SK-N-SH treated with all-trans-retinoic acid at 6 μM for 48 hours (cell line): ENCODE measurements at regions not wholly inside any gene's neighbourhood (a gene's known extent, or its start where the extent isn't known, plus 50 kb on each side); places are given as distances from the start of the nearest gene placed in this dataset.

ENCODE experiments used
- ATAC-seq: fragments of 200-7000 bp; cut with Tn5 transposase; 3 replicates; pipeline ENCODE4 v1.9.1; 2020; ENCODE audit warnings: mild to moderate bottlenecking, moderate library complexity
- ARNTL ChIP-seq: fragments of 450-650 bp; formaldehyde crosslinking; IDR thresholded peaks from 2 replicates; pipeline ENCODE4 v1.5.0; 2020; ENCODE audit warnings: low read depth, mild to moderate bottlenecking, moderate library complexity, borderline replicate concordance
- BACH2 ChIP-seq: fragments of 250-450 bp; sonication (Bioruptor Pico); IDR thresholded peaks from 2 replicates; pipeline ENCODE4 v1.9.0; 2021; ENCODE audit warnings: mild to moderate bottlenecking, borderline replicate concordance
- CSDC2 ChIP-seq: fragments of 250-450 bp; sonication (Bioruptor Pico); IDR thresholded peaks from 2 replicates; pipeline ENCODE4 v1.5.0; 2020; ENCODE audit warnings: mild to moderate bottlenecking, moderate library complexity
- CSRNP3 ChIP-seq: fragments of 250-450 bp; sonication (Bioruptor Pico); IDR thresholded peaks from 2 replicates; pipeline ENCODE4 v1.5.1; 2021; ENCODE audit warnings: mild to moderate bottlenecking, moderate library complexity
- ESRRG ChIP-seq: fragments of 250-450 bp; sonication (Bioruptor Pico); IDR thresholded peaks from 2 replicates; pipeline ENCODE4 v1.6.1; 2021; ENCODE audit warnings: mild to moderate bottlenecking
- GLIS3 ChIP-seq: fragments of 250-450 bp; sonication (Bioruptor Pico); IDR thresholded peaks from 2 replicates; pipeline ENCODE4 v1.5.0; 2020; ENCODE audit warnings: mild to moderate bottlenecking, moderate library complexity
- ISL1 ChIP-seq: fragments of 250-450 bp; sonication (Bioruptor Pico); IDR thresholded peaks from 2 replicates; pipeline ENCODE4 v2.1.2; 2022; ENCODE audit warnings: mild to moderate bottlenecking, moderate library complexity
- OSR1 ChIP-seq: fragments of 250-450 bp; sonication (Bioruptor Pico); IDR thresholded peaks from 2 replicates; pipeline ENCODE4 v1.8.0; 2022; ENCODE audit warnings: moderate library complexity, mild to moderate bottlenecking, inconsistent platforms
- POU6F1 ChIP-seq: fragments of 250-450 bp; sonication (Bioruptor Pico); IDR thresholded peaks from 2 replicates; pipeline ENCODE4 v1.8.0; 2021; ENCODE audit warnings: low read depth, mild to moderate bottlenecking, moderate library complexity, borderline replicate concordance
- PPARA ChIP-seq: fragments of 250-450 bp; sonication (Bioruptor Pico); IDR thresholded peaks from 2 replicates; pipeline ENCODE4 v1.5.0; 2020; ENCODE audit warnings: mild to moderate bottlenecking, borderline replicate concordance
- RARB ChIP-seq: fragments of 250-450 bp; sonication (Bioruptor Pico); IDR thresholded peaks from 2 replicates; pipeline ENCODE4 v1.8.0; 2021; ENCODE audit warnings: mild to moderate bottlenecking, moderate library complexity
- SNAI2 ChIP-seq: fragments of 250-450 bp; sonication (Bioruptor Pico); IDR thresholded peaks from 2 replicates; pipeline ENCODE4 v1.5.0; 2020; ENCODE audit warnings: mild to moderate bottlenecking, moderate library complexity
- TOX ChIP-seq: fragments of 250-450 bp; sonication (Bioruptor Pico); IDR thresholded peaks from 2 replicates; pipeline ENCODE4 v1.8.0; 2021; ENCODE audit warnings: mild to moderate bottlenecking, moderate library complexity, borderline replicate concordance
- ZC3H10 ChIP-seq: fragments of 250-450 bp; sonication (Bioruptor Pico); IDR thresholded peaks from 2 replicates; pipeline ENCODE4 v1.5.1; 2021; ENCODE audit warnings: mild to moderate bottlenecking, moderate library complexity
- ZFP3 ChIP-seq: fragments of 250-450 bp; sonication (Bioruptor Pico); IDR thresholded peaks from 2 replicates; pipeline ENCODE4 v1.5.0; 2020; ENCODE audit warnings: mild to moderate bottlenecking, moderate library complexity
- ZFP30 ChIP-seq: fragments of 450-650 bp; formaldehyde crosslinking; IDR thresholded peaks from 2 replicates; pipeline ENCODE4 v1.5.0; 2022; ENCODE audit warnings: mild to moderate bottlenecking, moderate library complexity
- ZNF565 ChIP-seq: fragments of 450-650 bp; formaldehyde crosslinking; conservative IDR thresholded peaks from 2 replicates; pipeline ENCODE4 v1.5.0; 2020; ENCODE audit warnings: low read depth, mild to moderate bottlenecking, moderate library complexity
- ZNF70 ChIP-seq: fragments of 450-650 bp; formaldehyde crosslinking; IDR thresholded peaks from 2 replicates; pipeline ENCODE4 v1.5.0; 2020; ENCODE audit warnings: mild to moderate bottlenecking, moderate library complexity
- ZNF8 ChIP-seq: fragments of 450-650 bp; formaldehyde crosslinking; IDR thresholded peaks from 2 replicates; pipeline ENCODE4 v1.5.0; 2020; ENCODE audit warnings: mild to moderate bottlenecking, moderate library complexity
- TF ChIP-seq, protein P1 (sequence below): fragments of 250-450 bp; sonication (Bioruptor Pico); IDR thresholded peaks from 2 replicates; pipeline ENCODE4 v1.5.0; 2020; ENCODE audit warnings: mild to moderate bottlenecking, moderate library complexity
- TF ChIP-seq, protein P2 (sequence below): fragments of 250-450 bp; sonication (Bioruptor Pico); IDR thresholded peaks from 2 replicates; pipeline ENCODE4 v1.8.0; 2020; ENCODE audit warnings: mild to moderate bottlenecking, moderate library complexity, borderline replicate concordance

GRCh38 chr9:20291201-20291600 is 331.1 kb downstream of the MLLT3 start:
- TF ChIP-seq BACH2, result no peak
- TF ChIP-seq RARB (CRISPR knock-in tag), result no peak
- no peak for TF ChIP-seq ISL1 (CRISPR knock-in tag)
- TF ChIP-seq, protein P1, sequence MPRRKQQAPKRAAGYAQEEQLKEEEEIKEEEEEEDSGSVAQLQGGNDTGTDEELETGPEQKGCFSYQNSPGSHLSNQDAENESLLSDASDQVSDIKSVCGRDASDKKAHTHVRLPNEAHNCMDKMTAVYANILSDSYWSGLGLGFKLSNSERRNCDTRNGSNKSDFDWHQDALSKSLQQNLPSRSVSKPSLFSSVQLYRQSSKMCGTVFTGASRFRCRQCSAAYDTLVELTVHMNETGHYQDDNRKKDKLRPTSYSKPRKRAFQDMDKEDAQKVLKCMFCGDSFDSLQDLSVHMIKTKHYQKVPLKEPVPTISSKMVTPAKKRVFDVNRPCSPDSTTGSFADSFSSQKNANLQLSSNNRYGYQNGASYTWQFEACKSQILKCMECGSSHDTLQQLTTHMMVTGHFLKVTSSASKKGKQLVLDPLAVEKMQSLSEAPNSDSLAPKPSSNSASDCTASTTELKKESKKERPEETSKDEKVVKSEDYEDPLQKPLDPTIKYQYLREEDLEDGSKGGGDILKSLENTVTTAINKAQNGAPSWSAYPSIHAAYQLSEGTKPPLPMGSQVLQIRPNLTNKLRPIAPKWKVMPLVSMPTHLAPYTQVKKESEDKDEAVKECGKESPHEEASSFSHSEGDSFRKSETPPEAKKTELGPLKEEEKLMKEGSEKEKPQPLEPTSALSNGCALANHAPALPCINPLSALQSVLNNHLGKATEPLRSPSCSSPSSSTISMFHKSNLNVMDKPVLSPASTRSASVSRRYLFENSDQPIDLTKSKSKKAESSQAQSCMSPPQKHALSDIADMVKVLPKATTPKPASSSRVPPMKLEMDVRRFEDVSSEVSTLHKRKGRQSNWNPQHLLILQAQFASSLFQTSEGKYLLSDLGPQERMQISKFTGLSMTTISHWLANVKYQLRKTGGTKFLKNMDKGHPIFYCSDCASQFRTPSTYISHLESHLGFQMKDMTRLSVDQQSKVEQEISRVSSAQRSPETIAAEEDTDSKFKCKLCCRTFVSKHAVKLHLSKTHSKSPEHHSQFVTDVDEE, result no peak
- no peak for TF ChIP-seq POU6F1 (CRISPR knock-in tag)
- no peak for TF ChIP-seq TOX (CRISPR knock-in tag)
- no peak for TF ChIP-seq ZFP30
- ATAC-seq, result no peak

DNA sequence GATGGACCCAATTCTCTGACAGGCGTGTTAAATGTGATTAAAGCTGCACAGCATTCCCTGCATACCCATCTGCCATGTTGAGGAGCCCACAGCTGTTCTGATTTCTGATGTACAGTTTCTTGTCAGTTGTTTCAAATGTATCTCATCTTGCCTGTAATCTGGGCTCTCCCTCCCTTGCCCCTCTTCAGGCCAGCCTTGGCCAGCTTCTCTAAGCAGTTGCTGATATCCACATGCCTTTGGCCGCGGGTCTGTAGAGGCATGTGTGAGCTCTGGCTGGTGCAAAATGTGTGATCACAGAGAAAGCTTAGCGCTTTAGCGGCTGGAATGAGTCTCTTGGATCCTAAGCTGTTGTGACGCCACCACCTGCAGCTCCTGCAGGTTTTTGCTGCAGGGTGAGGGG is 332.0 kb downstream of the MLLT3 start:
- TF ChIP-seq RARB (CRISPR knock-in tag), result no peak
- TF ChIP-seq ESRRG (CRISPR knock-in tag), result no peak
- no peak for TF ChIP-seq ARNTL
- no peak for TF ChIP-seq ZNF565
- no peak for TF ChIP-seq SNAI2
- TF ChIP-seq CSDC2 (CRISPR knock-in tag), result no peak
- no peak for TF ChIP-seq OSR1 (CRISPR knock-in tag)
- no peak for TF ChIP-seq ZNF8 (CRISPR knock-in tag)
- no peak for TF ChIP-seq ZNF70
- TF ChIP-seq PPARA (CRISPR knock-in tag), result no peak
- TF ChIP-seq BACH2, result no peak
- no peak for TF ChIP-seq CSRNP3 (CRISPR knock-in tag)
- TF ChIP-seq, all 23 proteins: peak for 0
- no peak for ATAC-seq

- ATAC-seq, result no peak
- no peak for TF ChIP-seq ZNF70
- no peak for TF ChIP-seq ZFP3 (CRISPR knock-in tag)
- TF ChIP-seq ZNF8 (CRISPR knock-in tag), result no peak
- no peak for TF ChIP-seq SNAI2
- TF ChIP-seq POU6F1 (CRISPR knock-in tag), result no peak
- no peak for TF ChIP-seq BACH2
- no peak for TF ChIP-seq ESRRG (CRISPR knock-in tag)
- TF ChIP-seq, protein P2, sequence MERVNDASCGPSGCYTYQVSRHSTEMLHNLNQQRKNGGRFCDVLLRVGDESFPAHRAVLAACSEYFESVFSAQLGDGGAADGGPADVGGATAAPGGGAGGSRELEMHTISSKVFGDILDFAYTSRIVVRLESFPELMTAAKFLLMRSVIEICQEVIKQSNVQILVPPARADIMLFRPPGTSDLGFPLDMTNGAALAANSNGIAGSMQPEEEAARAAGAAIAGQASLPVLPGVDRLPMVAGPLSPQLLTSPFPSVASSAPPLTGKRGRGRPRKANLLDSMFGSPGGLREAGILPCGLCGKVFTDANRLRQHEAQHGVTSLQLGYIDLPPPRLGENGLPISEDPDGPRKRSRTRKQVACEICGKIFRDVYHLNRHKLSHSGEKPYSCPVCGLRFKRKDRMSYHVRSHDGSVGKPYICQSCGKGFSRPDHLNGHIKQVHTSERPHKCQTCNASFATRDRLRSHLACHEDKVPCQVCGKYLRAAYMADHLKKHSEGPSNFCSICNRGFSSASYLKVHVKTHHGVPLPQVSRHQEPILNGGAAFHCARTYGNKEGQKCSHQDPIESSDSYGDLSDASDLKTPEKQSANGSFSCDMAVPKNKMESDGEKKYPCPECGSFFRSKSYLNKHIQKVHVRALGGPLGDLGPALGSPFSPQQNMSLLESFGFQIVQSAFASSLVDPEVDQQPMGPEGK (CRISPR knock-in tag), result no peak
- TF ChIP-seq ISL1 (CRISPR knock-in tag), result no peak
- no peak for TF ChIP-seq ZFP30
- TF ChIP-seq CSDC2 (CRISPR knock-in tag), result no peak
- no peak for TF ChIP-seq PPARA (CRISPR knock-in tag)
- TF ChIP-seq TOX (CRISPR knock-in tag), result no peak
- no peak for TF ChIP-seq GLIS3
- TF ChIP-seq OSR1 (CRISPR knock-in tag), result no peak
- no peak for TF ChIP-seq ZC3H10 (CRISPR knock-in tag)
- no peak for TF ChIP-seq ZNF565
- no peak for TF ChIP-seq ARNTL
These were observed 332.8 kb downstream of the MLLT3 start for GRCh38 chr9:20289423-20290010.
